ENCODE measurements at regions not wholly inside any gene's neighbourhood (a gene's known extent, or its start where the extent isn't known, plus 50 kb on each side); places are given as distances from the start of the nearest gene placed in this dataset.

DNA sequence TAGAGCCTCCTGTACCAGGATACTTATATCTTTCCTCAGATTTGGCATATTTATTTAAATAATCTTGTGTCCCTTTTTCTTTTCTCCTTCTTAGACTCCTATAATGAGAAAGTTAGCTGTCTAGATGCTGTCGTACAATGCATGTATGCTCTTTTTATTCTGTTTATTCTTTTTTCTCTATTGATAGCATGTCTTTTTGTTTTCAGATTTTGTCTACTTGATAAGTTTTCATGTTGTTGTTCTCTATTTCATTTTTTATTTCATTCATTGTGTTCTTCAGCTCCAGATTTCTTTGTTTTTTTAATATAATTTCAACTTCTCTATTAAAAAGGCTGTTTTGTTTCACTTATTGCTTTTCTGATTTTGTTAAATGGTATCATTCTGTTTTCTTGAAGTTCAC, 674.3 kb upstream of the POU3F3 start:
- no peaks in the 10 kb centered on the region for H3K79me2 ChIP-seq (ENCODE audit: insufficient read depth, low read length)
- H3K27me3 ChIP-seq (ENCODE audit: insufficient read depth, low read length) = no peaks in the 10 kb centered on the region
- no peak overlapping the region for H4K8ac ChIP-seq (replicated peaks; ENCODE audit: insufficient read length, low read depth, low read length)
- H3K56ac ChIP-seq (ENCODE audit: insufficient read length, low read depth, low read length) = no peak overlapping the region
- no peaks in the 10 kb centered on the region for H3K79me1 ChIP-seq (ENCODE audit: insufficient read depth, low read depth, low read length, poor library complexity, severe bottlenecking)
- no peak overlapping the region for H3K23ac ChIP-seq (ENCODE audit: insufficient read length, low read depth, low read length)
- H3K4me2 ChIP-seq (ENCODE audit: insufficient read depth, insufficient read length, low read length) = no peak overlapping the region
- H2BK15ac ChIP-seq (ENCODE audit: low read depth, low read length) = no peak overlapping the region
- no peak overlapping the region for H3K14ac ChIP-seq (ENCODE audit: insufficient read depth, low read length)
- no peak overlapping the region for H2BK5ac ChIP-seq (ENCODE audit: insufficient read length, low read length)
- H3K4ac ChIP-seq (ENCODE audit: low read depth, low read length) = no peak overlapping the region
- no peak overlapping the region for H4K91ac ChIP-seq (ENCODE audit: insufficient read length, low read depth, low read length)
- H3K23me2 ChIP-seq (ENCODE audit: insufficient read length, low read depth, low read length, poor library complexity, severe bottlenecking) = no peaks in the 10 kb centered on the region
- no peak overlapping the region for H3K27ac Mint-ChIP-seq
- DNase-seq = no peak
- no peaks in the 10 kb centered on the region; a peak in 2 of 7 replicates for H3K36me3 Mint-ChIP-seq (ENCODE audit: insufficient read depth in 1 of 3, low read depth in 3 of 3)
- H3T11ph ChIP-seq (ENCODE audit: low read length) = no peak overlapping the region
- no peak overlapping the region for H2BK20ac ChIP-seq (ENCODE audit: low read depth, low read length, poor library complexity, severe bottlenecking)
- no CpG with 5 or more reads among the region's 1 CpG for whole genome bisulfite sequencing (ENCODE audit: extremely low coverage, insufficient read length, low lambda C conversion rate)
- H2BK120ac ChIP-seq (ENCODE audit: low read depth, low read length, poor library complexity, severe bottlenecking) = no peak overlapping the region
- no peaks in the 10 kb centered on the region for H4K20me1 ChIP-seq (ENCODE audit: control insufficient read depth, insufficient read depth, insufficient read length)
- peaks cover 0 to 3% of the 10 kb centered on the region in 2 experiments; a peak in 2 of 4 replicates for H3K4me1 Mint-ChIP-seq
- H3K27me3 Mint-ChIP-seq (ENCODE audit: low read depth) = no peaks in the 10 kb centered on the region
- H3K18ac ChIP-seq (ENCODE audit: insufficient read length, low read depth, low read length) = no peak overlapping the region
- no peak overlapping the region for H3K9ac ChIP-seq (ENCODE audit: extremely low read depth, insufficient read length, low read length)
- H3K4me3 Mint-ChIP-seq = no peak overlapping the region
- H2AK5ac ChIP-seq (ENCODE audit: insufficient read length, low read length) = no peak overlapping the region
- no peaks in the 10 kb centered on the region for H3K4me1 ChIP-seq (ENCODE audit: insufficient read depth, low read length)
- no peaks in the 10 kb centered on the region; a peak in 1 of 5 replicates for H3K9me3 Mint-ChIP-seq
- H4K5ac ChIP-seq (ENCODE audit: insufficient read length, low read depth, low read length) = no peak overlapping the region
- no peaks in the 10 kb centered on the region for H3K9me3 ChIP-seq (ENCODE audit: control insufficient read depth, low read depth, low read length)
- no peak overlapping the region for H2BK12ac ChIP-seq (ENCODE audit: insufficient read length, low read depth, low read length)
- TF ChIP-seq, protein P1, sequence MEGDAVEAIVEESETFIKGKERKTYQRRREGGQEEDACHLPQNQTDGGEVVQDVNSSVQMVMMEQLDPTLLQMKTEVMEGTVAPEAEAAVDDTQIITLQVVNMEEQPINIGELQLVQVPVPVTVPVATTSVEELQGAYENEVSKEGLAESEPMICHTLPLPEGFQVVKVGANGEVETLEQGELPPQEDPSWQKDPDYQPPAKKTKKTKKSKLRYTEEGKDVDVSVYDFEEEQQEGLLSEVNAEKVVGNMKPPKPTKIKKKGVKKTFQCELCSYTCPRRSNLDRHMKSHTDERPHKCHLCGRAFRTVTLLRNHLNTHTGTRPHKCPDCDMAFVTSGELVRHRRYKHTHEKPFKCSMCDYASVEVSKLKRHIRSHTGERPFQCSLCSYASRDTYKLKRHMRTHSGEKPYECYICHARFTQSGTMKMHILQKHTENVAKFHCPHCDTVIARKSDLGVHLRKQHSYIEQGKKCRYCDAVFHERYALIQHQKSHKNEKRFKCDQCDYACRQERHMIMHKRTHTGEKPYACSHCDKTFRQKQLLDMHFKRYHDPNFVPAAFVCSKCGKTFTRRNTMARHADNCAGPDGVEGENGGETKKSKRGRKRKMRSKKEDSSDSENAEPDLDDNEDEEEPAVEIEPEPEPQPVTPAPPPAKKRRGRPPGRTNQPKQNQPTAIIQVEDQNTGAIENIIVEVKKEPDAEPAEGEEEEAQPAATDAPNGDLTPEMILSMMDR (conservative IDR thresholded peaks at IDR 0.05) = no peak
- H2AFZ ChIP-seq (ENCODE audit: low read length) = no peak overlapping the region
- no peak overlapping the region for H3K27ac ChIP-seq (ENCODE audit: insufficient read length, low read depth, low read length)

Measured in H9 (cell line).